GM18499 (cell line): ENCODE measurements at regions not wholly inside any gene's neighbourhood (a gene's known extent, or its start where the extent isn't known, plus 50 kb on each side); places are given as distances from the start of the nearest gene placed in this dataset.

ENCODE experiments used
- ATAC-seq: cut with Tn5 transposase; IDR thresholded peaks from one replicate; pipeline ENCODE4 v1.9.1; 2021; ENCODE audit warnings: moderate number of reproducible peaks; ENCODE audit not compliant: insufficient read depth, unreplicated experiment

- ATAC-seq = no peak
These were observed 124.7 kb downstream of the QPCT start for GRCh38 chr2:37469126-37469525.

- no peak for ATAC-seq
These were observed 126.7 kb downstream of the QPCT start for GRCh38 chr2:37471104-37471503.

GRCh38 chr2:37471994-37472393 is 127.6 kb downstream of the QPCT start:
- no peak for ATAC-seq

GRCh38 chr2:37472959-37473358 is 128.5 kb downstream of the QPCT start:
- no peak for ATAC-seq

- no peak for ATAC-seq
These were observed 132.0 kb downstream of the QPCT start for GRCh38 chr2:37476411-37476810.

GRCh38 chr2:37477921-37478320 is 133.5 kb downstream of the QPCT start:
- ATAC-seq = no peak

GRCh38 chr2:37481244-37481643 is 136.8 kb downstream of the QPCT start:
- ATAC-seq = no peak

- ATAC-seq = no peak
These were observed 144.6 kb downstream of the QPCT start for GRCh38 chr2:37489041-37489456.

- ATAC-seq = no peak
These were observed 145.1 kb downstream of the QPCT start for GRCh38 chr2:37489536-37489935.

GRCh38 chr2:37493425-37493824 is 149.0 kb downstream of the QPCT start:
- ATAC-seq = no peak

GRCh38 chr2:37499113-37499512 is 154.7 kb downstream of the QPCT start:
- no peak for ATAC-seq

- no peak for ATAC-seq
These were observed 155.6 kb downstream of the QPCT start for GRCh38 chr2:37500031-37500430.

GRCh38 chr2:37501113-37501512 is 156.7 kb downstream of the QPCT start:
- no peak for ATAC-seq

- no peak for ATAC-seq
These were observed 162.1 kb downstream of the QPCT start for GRCh38 chr2:37506407-37507050.

GRCh38 chr2:37507051-37507410 is 162.6 kb downstream of the QPCT start:
- no peak for ATAC-seq

- ATAC-seq = no peak
These were observed 163.3 kb downstream of the QPCT start for GRCh38 chr2:37507703-37508102.

- ATAC-seq = no peak
These were observed 158.5 kb downstream of the CDC42EP3 start for GRCh38 chr2:37512971-37513370.

GRCh38 chr2:37523814-37524362 is 147.6 kb downstream of the CDC42EP3 start:
- ATAC-seq = no peak

GRCh38 chr2:37526323-37526722 is 145.1 kb downstream of the CDC42EP3 start:
- ATAC-seq = no peak

- no peak for ATAC-seq
These were observed 144.6 kb downstream of the CDC42EP3 start for GRCh38 chr2:37526856-37527255.

- no peak for ATAC-seq
These were observed 144.1 kb downstream of the CDC42EP3 start for GRCh38 chr2:37527361-37527760.

- ATAC-seq = no peak
These were observed 141.5 kb downstream of the CDC42EP3 start for GRCh38 chr2:37529830-37530415.
